ENCODE measurements at regions not wholly inside any gene's neighbourhood (a gene's known extent, or its start where the extent isn't known, plus 50 kb on each side); places are given as distances from the start of the nearest gene placed in this dataset.

DNA sequence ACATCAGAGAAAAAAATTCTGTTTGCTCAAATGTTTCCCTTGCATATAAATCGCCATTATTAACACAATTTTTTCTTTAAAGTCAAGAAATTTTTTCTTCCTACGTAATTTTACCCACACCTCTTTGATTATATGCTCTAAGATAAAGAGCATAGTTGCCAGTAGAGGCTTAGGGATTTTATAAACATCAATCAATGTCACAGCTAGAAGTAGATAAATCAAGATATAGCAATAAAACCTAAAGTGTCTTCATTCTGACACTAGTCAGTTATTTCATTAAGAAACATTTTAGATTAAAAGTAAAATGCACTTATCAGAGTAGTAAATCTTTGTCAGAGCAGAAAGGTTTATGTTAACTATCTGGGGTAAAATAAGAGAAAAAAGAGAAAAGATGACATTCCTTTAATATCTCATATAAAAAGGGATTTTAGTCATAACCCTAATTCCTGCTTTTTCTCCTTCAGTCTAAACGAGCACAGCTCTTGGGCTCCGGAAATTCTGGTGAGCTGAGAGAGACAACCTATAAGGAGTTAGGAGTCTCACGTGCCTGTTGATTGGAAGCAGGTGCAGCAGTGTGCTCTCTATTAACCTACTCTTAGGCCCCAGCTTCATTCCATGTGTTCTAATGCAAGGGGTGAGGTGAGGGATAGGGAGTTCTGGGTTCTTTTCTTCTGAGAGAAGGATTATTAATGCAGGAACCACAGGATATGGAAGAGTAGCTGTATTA is 172.4 kb upstream of the GULP1 start:
- intact Hi-C loops (cut with micrococcal nuclease) = no loop called here
- no peak overlapping the region for H3K27ac Mint-ChIP-seq
- no peak overlapping the region for H3K4me3 Mint-ChIP-seq
- no peaks in the 10 kb centered on the region for H3K27me3 Mint-ChIP-seq (ENCODE audit: low read depth)
- H3K4me1 Mint-ChIP-seq (ENCODE audit: low read depth) = no peaks in the 10 kb centered on the region
- DNase-seq = no peak
- H3K9me3 Mint-ChIP-seq = no peaks in the 10 kb centered on the region
- CTCF ChIA-PET = no interaction called here
- no peaks in the 10 kb centered on the region for H3K36me3 Mint-ChIP-seq (ENCODE audit: low read depth)

DNA sequence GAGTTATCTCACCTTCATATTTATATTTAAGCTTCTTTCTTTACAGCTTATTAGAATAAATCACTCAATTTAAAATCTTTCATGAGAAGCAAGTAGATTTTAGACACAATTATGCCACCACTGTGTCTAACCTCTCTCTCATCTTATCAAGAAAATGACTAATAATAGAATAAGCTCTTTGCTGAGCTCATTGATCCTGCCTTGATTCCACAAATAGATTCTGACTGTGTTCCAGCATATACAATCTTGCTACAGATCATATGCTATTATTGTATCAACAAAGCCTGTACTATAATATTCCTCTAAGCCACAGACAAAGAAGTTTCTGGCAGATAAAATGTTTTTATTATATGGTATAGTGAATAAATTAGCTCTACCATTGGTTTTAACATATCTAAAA is 168.7 kb upstream of the GULP1 start:
- Mint-ChIP-seq H3K27ac (no peak overlapping the region), H3K4me1 (ENCODE audit: low read depth) (no peaks in the 10 kb centered on the region), H3K36me3 (ENCODE audit: low read depth) (no peaks in the 10 kb centered on the region), H3K9me3 (no peaks in the 10 kb centered on the region), H3K4me3 (no peak overlapping the region), H3K27me3 (ENCODE audit: low read depth) (no peaks in the 10 kb centered on the region)
- intact Hi-C loops (cut with micrococcal nuclease) = no loop called here
- CTCF ChIA-PET = no interaction called here
- no peak for DNase-seq

DNA sequence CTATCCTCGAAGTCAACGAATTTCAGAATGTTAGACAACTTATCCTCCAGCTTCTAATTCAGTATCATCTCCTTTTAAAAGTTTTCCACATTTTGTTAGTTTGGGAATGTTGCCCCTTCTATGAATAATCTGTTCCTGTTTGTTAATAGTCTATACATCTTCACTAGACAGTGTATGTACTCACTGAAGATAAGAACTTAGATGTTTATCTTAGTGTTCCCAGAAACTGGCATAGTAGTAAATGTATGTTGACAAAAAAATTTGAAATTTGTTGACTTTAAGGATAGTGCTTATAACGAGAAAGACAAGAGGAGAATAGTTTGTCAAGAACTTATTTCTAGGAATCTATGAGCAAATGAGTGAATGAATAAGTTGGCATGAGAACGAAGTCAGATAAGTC is 162.0 kb upstream of the GULP1 start:
- no peaks in the 10 kb centered on the region for H3K4me1 Mint-ChIP-seq (ENCODE audit: low read depth)
- no peaks in the 10 kb centered on the region for H3K36me3 Mint-ChIP-seq (ENCODE audit: low read depth)
- CTCF ChIA-PET = no interaction called here
- intact Hi-C loops (cut with micrococcal nuclease) = no loop called here
- DNase-seq = no peak
- H3K4me3 Mint-ChIP-seq = no peak overlapping the region
- no peaks in the 10 kb centered on the region for H3K9me3 Mint-ChIP-seq
- no peak overlapping the region for H3K27ac Mint-ChIP-seq
- no peaks in the 10 kb centered on the region for H3K27me3 Mint-ChIP-seq (ENCODE audit: low read depth)

DNA sequence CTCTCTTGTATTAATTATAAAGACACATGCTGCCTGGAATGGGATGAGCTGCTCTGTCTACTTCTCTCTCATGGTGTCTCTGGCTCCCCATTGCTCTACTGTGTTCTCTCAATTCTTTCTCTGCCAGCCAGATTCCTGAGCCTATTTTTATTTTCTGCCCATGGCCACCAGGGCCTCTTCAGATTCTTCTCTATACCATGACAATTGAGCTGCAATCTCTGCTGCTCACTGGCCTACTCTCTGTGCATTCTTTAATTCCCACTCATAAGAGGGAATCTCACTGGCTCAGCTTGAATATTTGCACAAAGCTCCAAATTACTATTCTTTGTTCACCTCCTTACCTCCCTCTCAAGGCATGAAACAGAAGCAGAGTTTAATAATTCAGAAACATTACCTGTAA is 161.4 kb upstream of the GULP1 start:
- no peaks in the 10 kb centered on the region for H3K4me1 Mint-ChIP-seq (ENCODE audit: low read depth)
- no peaks in the 10 kb centered on the region for H3K36me3 Mint-ChIP-seq (ENCODE audit: low read depth)
- intact Hi-C loops (cut with micrococcal nuclease) = no loop called here

DNA sequence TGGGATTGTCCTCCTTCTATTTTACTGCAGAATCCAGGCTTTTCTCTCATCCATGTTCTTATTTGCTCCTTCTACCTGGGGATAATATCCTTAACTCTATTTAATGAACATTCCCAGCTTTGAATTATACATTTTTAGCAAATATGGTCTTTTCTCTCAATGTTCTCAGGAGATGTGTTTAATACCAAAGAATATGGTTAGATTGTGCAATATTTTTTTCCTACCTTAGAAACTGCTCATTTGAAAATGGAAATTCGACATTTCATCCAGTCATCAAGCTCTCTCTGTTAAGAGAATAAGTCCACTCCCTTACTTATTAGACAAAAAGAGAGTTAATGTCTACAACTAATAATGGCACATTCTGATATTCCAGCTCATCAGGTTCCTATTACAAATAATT is 160.4 kb upstream of the GULP1 start:
- H3K27ac Mint-ChIP-seq = no peak overlapping the region
- DNase-seq = no peak
- H3K27me3 Mint-ChIP-seq (ENCODE audit: low read depth) = no peaks in the 10 kb centered on the region
- no peak overlapping the region for H3K4me3 Mint-ChIP-seq
- H3K36me3 Mint-ChIP-seq (ENCODE audit: low read depth) = no peaks in the 10 kb centered on the region
- CTCF ChIA-PET = interaction anchor here (1.2 kb wide), 1 partner anchor 11 kb away, joined by 4 read pairs; no protein-coding TSS in a partner anchor
- H3K4me1 Mint-ChIP-seq (ENCODE audit: low read depth) = no peaks in the 10 kb centered on the region
- H3K9me3 Mint-ChIP-seq = no peaks in the 10 kb centered on the region
- intact Hi-C loops (cut with micrococcal nuclease) = no loop called here

More for the DNA sequence above, 161.4 kb upstream of the GULP1 start:
- Mint-ChIP-seq H3K27ac (no peak overlapping the region), H3K4me3 (no peak overlapping the region), H3K27me3 (ENCODE audit: low read depth) (no peaks in the 10 kb centered on the region), H3K9me3 (no peaks in the 10 kb centered on the region)
- CTCF ChIA-PET = interaction anchor here (1.2 kb wide), 1 partner anchor 10 kb away, joined by 4 read pairs; no protein-coding TSS in a partner anchor
- DNase-seq = no peak

DNA sequence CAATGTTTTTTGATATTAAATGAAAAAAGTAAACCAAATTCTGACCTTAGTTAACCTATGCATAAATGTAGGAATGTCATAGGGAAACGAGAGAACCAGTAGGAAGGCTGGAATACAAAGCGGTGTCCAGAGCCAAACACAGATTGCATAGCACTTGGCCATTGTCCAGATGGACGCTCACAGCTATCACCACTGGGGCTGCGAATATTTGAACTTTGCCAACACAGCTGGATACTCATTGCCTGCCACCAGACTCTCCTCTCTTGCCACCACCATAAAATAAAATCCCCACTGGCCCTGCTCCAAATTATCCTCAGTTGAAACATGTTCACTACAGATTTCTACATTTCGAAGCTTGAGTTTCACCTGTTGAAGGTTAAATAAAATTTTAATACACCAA is 159.3 kb upstream of the GULP1 start:
- DNase-seq = no peak
- intact Hi-C loops (cut with micrococcal nuclease) = no loop called here
- Mint-ChIP-seq H3K4me3 (no peak overlapping the region), H3K4me1 (ENCODE audit: low read depth) (no peaks in the 10 kb centered on the region), H3K27me3 (ENCODE audit: low read depth) (no peaks in the 10 kb centered on the region), H3K27ac (no peak overlapping the region), H3K36me3 (ENCODE audit: low read depth) (no peaks in the 10 kb centered on the region), H3K9me3 (no peaks in the 10 kb centered on the region)
- CTCF ChIA-PET = no interaction called here

DNA sequence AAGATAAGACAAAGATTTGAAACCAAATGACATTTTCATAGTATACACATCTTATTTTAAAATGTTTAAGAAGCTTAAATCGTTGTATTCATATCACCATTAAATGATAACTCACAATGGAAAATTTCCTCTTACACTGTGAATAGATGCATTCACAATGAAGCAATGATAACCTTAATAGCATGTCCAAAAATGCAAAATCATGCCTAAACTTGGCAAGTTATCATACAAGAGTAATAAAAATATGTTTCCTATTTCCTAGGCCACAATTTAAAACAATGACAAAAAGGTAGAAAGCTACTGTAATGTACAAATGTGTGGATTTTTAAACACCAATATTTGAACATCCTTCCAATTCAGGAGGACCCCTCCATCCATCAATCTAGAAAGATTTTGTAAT is 157.4 kb upstream of the GULP1 start:
- DNase-seq = no peak
- CTCF ChIA-PET = no interaction called here
- Mint-ChIP-seq H3K36me3 (ENCODE audit: low read depth) (no peaks in the 10 kb centered on the region), H3K27ac (no peak overlapping the region), H3K9me3 (no peaks in the 10 kb centered on the region), H3K4me1 (ENCODE audit: low read depth) (no peaks in the 10 kb centered on the region), H3K4me3 (no peak overlapping the region), H3K27me3 (ENCODE audit: low read depth) (no peaks in the 10 kb centered on the region)
- intact Hi-C loops (cut with micrococcal nuclease) = no loop called here

DNA sequence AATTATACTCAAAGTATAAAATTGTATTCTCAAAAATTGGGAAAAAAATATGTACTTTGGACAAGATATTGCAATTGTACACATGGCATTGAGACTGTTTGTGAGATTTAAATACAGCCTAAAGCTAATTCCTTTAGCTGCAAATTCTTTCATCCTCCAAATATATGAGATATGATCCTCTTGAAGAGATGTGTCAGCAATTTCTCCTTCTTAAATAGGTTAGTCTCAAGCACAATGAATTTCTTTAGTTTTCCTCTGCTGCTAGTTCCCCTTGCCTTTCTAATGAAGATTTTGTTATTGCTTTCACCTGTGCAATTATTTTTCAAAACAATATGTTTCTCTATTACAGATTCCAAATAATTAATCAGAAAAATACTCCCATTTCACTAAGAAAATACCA is 153.4 kb upstream of the GULP1 start:
- CTCF ChIA-PET = no interaction called here
- H3K27ac Mint-ChIP-seq = no peak overlapping the region
- no peaks in the 10 kb centered on the region for H3K9me3 Mint-ChIP-seq
- DNase-seq = no peak
- H3K4me3 Mint-ChIP-seq = no peak overlapping the region
- no peaks in the 10 kb centered on the region for H3K36me3 Mint-ChIP-seq (ENCODE audit: low read depth)
- H3K4me1 Mint-ChIP-seq (ENCODE audit: low read depth) = no peaks in the 10 kb centered on the region
- no peaks in the 10 kb centered on the region for H3K27me3 Mint-ChIP-seq (ENCODE audit: low read depth)
- intact Hi-C loops (cut with micrococcal nuclease) = no loop called here

DNA sequence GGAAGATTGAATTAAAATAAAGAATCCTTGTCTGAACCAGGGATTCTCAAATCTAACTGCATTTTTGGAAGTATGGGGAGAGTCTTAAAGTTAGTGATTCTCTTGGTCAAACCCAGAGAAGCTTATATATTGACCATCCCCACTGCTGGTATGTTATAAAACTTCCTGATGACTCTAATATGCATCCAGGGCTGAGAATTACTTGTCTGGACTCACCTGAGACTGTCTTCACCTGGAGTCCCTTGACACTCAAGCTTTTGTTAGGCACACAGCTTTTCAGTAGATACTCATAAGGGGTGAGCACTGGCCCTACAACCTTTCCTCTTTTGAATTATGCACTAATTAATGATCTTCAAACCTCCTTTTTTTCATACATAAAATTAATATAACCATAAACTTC is 149.6 kb upstream of the GULP1 start:
- no peaks in the 10 kb centered on the region for H3K27me3 Mint-ChIP-seq (ENCODE audit: low read depth)
- H3K4me3 Mint-ChIP-seq = no peak overlapping the region
- intact Hi-C loops (cut with micrococcal nuclease) = no loop called here
- H3K9me3 Mint-ChIP-seq = no peaks in the 10 kb centered on the region
- no peaks in the 10 kb centered on the region for H3K36me3 Mint-ChIP-seq (ENCODE audit: low read depth)
- no peak overlapping the region for H3K27ac Mint-ChIP-seq
- CTCF ChIA-PET = no interaction called here
- no peaks in the 10 kb centered on the region for H3K4me1 Mint-ChIP-seq (ENCODE audit: low read depth)
- no peak for DNase-seq

DNA sequence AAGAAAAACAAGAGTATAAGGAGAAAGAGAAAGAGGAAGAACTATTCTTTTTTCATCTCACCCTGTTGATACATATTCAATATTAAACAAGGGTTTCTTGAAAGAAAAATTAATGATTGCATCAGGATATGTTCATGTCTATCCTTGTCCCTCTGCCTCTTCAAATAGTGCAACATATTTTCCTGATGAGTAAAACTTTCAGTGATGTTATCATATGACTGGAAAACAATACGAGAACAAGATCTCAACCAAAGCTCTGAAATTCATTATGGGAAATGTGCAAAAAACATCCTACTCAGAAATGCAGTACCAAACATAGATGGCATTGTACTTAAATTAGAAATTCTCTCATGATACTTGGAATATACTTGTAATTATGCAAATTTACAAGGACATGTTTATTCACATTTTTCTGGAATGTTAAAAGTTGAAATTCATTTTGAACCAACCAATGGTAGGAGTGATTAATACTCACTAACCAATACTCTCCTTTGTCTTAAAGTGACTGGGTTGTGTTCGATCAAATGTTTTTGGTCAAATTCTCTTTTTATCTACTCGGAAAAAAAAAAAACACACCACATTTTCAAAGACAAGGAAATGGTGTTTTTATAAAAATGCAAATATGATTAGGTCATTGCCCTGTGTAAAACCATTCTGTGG is 148.9 kb upstream of the GULP1 start:
- DNase-seq = no peak
- Mint-ChIP-seq H3K4me3 (no peak overlapping the region), H3K9me3 (no peaks in the 10 kb centered on the region), H3K27me3 (ENCODE audit: low read depth) (no peaks in the 10 kb centered on the region), H3K27ac (no peak overlapping the region), H3K4me1 (ENCODE audit: low read depth) (no peaks in the 10 kb centered on the region), H3K36me3 (ENCODE audit: low read depth) (no peaks in the 10 kb centered on the region)
- intact Hi-C loops (cut with micrococcal nuclease) = no loop called here
- CTCF ChIA-PET = no interaction called here

DNA sequence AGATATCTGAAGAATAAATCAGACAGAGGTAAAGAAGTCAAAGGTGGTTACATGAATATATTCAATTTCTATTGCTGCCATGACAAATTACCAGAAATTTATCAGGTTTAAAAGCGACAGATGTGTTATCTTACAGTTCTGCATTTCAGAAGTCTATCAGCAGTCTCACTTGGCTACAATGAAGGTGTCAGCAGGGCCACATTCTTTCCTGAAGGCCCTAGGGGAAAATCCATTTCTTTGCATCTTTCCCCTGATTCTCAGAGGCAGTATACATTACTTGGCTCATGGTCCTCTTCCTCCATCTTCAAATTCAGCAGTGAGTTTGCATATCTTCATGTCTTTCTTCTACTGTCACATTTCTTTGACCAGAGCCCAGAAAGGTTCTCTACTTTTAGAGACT is 145.8 kb upstream of the GULP1 start:
- Mint-ChIP-seq H3K36me3 (ENCODE audit: low read depth) (no peaks in the 10 kb centered on the region), H3K27me3 (ENCODE audit: low read depth) (no peaks in the 10 kb centered on the region), H3K27ac (no peak overlapping the region), H3K4me3 (no peak overlapping the region), H3K4me1 (ENCODE audit: low read depth) (no peaks in the 10 kb centered on the region), H3K9me3 (no peaks in the 10 kb centered on the region)
- CTCF ChIA-PET = no interaction called here
- DNase-seq = no peak
- intact Hi-C loops (cut with micrococcal nuclease) = no loop called here

DNA sequence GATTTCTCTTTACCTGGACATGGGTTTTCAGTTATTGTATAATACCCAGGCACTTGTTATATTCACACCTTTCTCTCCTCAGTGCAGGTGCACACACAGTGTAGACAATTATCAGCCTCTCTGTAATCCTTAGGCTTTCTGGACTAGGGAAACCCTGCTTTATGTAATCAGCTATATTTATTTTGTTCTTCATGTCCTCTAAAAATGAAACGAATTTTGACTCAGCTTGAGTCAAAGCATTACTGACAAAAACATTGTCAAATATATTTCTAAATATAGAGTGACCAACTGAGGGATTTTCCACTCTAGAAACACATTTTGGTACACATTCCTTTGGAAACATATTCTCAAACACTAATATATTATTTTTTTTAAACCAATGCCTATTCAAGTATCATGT is 144.8 kb upstream of the GULP1 start:
- Mint-ChIP-seq H3K9me3 (no peaks in the 10 kb centered on the region), H3K27ac (no peak overlapping the region), H3K36me3 (ENCODE audit: low read depth) (no peaks in the 10 kb centered on the region), H3K27me3 (ENCODE audit: low read depth) (no peaks in the 10 kb centered on the region), H3K4me1 (ENCODE audit: low read depth) (no peaks in the 10 kb centered on the region), H3K4me3 (no peak overlapping the region)
- DNase-seq = no peak
- intact Hi-C loops (cut with micrococcal nuclease) = no loop called here
- CTCF ChIA-PET = no interaction called here

DNA sequence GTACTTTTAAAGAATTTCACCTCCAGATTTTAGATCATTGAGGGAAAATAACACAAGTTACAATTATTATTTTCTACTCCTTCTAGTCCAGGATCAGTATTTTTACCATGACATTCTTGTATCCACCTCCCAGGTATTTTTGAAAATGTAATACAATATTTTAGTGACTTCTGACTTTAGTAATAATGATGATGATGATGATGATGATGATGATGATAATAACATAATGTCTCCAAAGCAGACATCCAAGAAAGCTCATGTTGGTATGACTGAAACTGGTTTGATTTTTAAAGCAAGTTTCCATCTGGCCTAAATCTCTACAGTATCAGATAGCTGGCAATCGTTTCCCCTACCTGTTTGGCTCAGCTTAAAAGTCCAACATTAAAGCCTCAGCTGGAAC is 140.0 kb upstream of the GULP1 start:
- Mint-ChIP-seq H3K9me3 (no peaks in the 10 kb centered on the region), H3K4me3 (no peak overlapping the region), H3K27me3 (ENCODE audit: low read depth) (no peaks in the 10 kb centered on the region), H3K4me1 (ENCODE audit: low read depth) (no peaks in the 10 kb centered on the region), H3K27ac (no peak overlapping the region), H3K36me3 (ENCODE audit: low read depth) (no peaks in the 10 kb centered on the region)
- DNase-seq = no peak
- intact Hi-C loops (cut with micrococcal nuclease) = no loop called here
- CTCF ChIA-PET = no interaction called here
